ENCODE measurements at regions not wholly inside any gene's neighbourhood (a gene's known extent, or its start where the extent isn't known, plus 50 kb on each side); places are given as distances from the start of the nearest gene placed in this dataset.

- no peak overlapping the region for H3K9ac ChIP-seq
- H3K27ac ChIP-seq: no peak overlapping the region; a peak in 2 of 22 replicates
- no peak overlapping the region for H3K4me3 ChIP-seq
- no peak for TF ChIP-seq Cebpa-rat (IDR thresholded peaks at IDR 0.05)
- H3K4me2 ChIP-seq: peak overlapping the region in 1 of 11 experiments; percentile 6; a peak in 1 of 22 replicates
- no peaks in the 10 kb centered on the region; a peak in 2 of 22 replicates for H4K20me1 ChIP-seq
- peaks cover 10 to 52% (median 21%) of the 10 kb centered on the region in 10 experiments for H3K4me1 ChIP-seq
- H3K36me3 ChIP-seq: no peaks in the 10 kb centered on the region
- H3K9me3 ChIP-seq (replicated peaks in 1 of 11): peaks cover 0 to 9% (median 0%) of the 10 kb centered on the region in 11 experiments; a peak in 6 of 22 replicates
- no peaks in the 10 kb centered on the region for H3K27me3 ChIP-seq
Measured at GRCh38 chr6:170177772-170178560, 112.9 kb downstream of the DLL1 start.

- Histone ChIP-seq H3K4me2 (peak overlapping the region in 2 of 11 experiments; percentile 22 to 53; a peak in 3 of 22 replicates), H3K36me3 (no peaks in the 10 kb centered on the region), H4K20me1 (no peaks in the 10 kb centered on the region; a peak in 2 of 22 replicates), H3K4me1 (peaks cover 10 to 53% (median 21%) of the 10 kb centered on the region in 10 experiments), H3K27me3 (no peaks in the 10 kb centered on the region), H3K27ac (peak overlapping the region in 1 of 11 experiments; percentile 20; a peak in 4 of 22 replicates), H3K4me3 (no peak overlapping the region), H3K9me3 (replicated peaks in 1 of 11) (peaks cover 0 to 5% (median 3%) of the 10 kb centered on the region in 11 experiments; a peak in 8 of 22 replicates), H3K9ac (no peak overlapping the region)
- TF ChIP-seq Cebpa-rat (IDR thresholded peaks at IDR 0.05): no peak
Measured at GRCh38 chr6:170176898-170177771, 113.7 kb downstream of the DLL1 start.

- Histone ChIP-seq H3K27ac (peak overlapping the region in 1 of 11 experiments; percentile 20; a peak in 4 of 22 replicates), H3K36me3 (no peaks in the 10 kb centered on the region), H3K9me3 (replicated peaks in 1 of 11) (peaks cover 3 to 10% (median 6%) of the 10 kb centered on the region in 11 experiments), H3K9ac (no peak overlapping the region), H3K4me3 (no peak overlapping the region), H4K20me1 (no peaks in the 10 kb centered on the region; a peak in 2 of 22 replicates), H3K4me1 (peaks cover 10 to 53% (median 21%) of the 10 kb centered on the region in 10 experiments), H3K4me2 (peak overlapping the region in 2 of 11 experiments; percentile 22 to 53; a peak in 3 of 22 replicates), H3K27me3 (no peaks in the 10 kb centered on the region)
- TF ChIP-seq Cebpa-rat (IDR thresholded peaks at IDR 0.05): no peak
Measured at GRCh38 chr6:170176136-170176897, 114.6 kb downstream of the DLL1 start.

GRCh38 chr6:170175644-170176135 lies 115.2 kb downstream of the DLL1 start:
- peaks cover 10 to 53% (median 21%) of the 10 kb centered on the region in 10 experiments for H3K4me1 ChIP-seq
- no peak overlapping the region for H3K4me3 ChIP-seq
- H3K36me3 ChIP-seq: no peaks in the 10 kb centered on the region
- no peaks in the 10 kb centered on the region; a peak in 2 of 22 replicates for H4K20me1 ChIP-seq
- no peaks in the 10 kb centered on the region for H3K27me3 ChIP-seq
- peak overlapping the region; percentile 17 to 88 (median 56); a peak in 14 of 22 replicates for H3K4me2 ChIP-seq
- H3K9me3 ChIP-seq (replicated peaks in 1 of 11): peaks cover 9 to 16% (median 12%) of the 10 kb centered on the region in 11 experiments
- no peak for TF ChIP-seq Cebpa-rat (IDR thresholded peaks at IDR 0.05)
- peak overlapping the region in 2 of 11 experiments; percentile 86 to 94; a peak in 3 of 22 replicates for H3K27ac ChIP-seq
- no peak overlapping the region for H3K9ac ChIP-seq

GRCh38 chr6:170174771-170175643 lies 115.9 kb downstream of the DLL1 start:
- H3K9me3 ChIP-seq (replicated peaks in 1 of 11): peaks cover 14 to 23% (median 18%) of the 10 kb centered on the region in 11 experiments
- no peak for TF ChIP-seq Cebpa-rat (IDR thresholded peaks at IDR 0.05)
- H3K27me3 ChIP-seq: no peaks in the 10 kb centered on the region
- peaks cover 10 to 53% (median 21%) of the 10 kb centered on the region in 10 experiments for H3K4me1 ChIP-seq
- H3K9ac ChIP-seq: peak overlapping the region in 2 of 11 experiments; percentile 68 to 77; a peak in 3 of 22 replicates
- peak overlapping the region; percentile 17 to 88 (median 56) for H3K4me2 ChIP-seq
- no peaks in the 10 kb centered on the region for H3K36me3 ChIP-seq
- H3K27ac ChIP-seq: peak overlapping the region in 3 of 11 experiments; percentile 65 to 94 (median 86); a peak in 6 of 22 replicates
- H3K4me3 ChIP-seq: no peak overlapping the region
- no peaks in the 10 kb centered on the region; a peak in 2 of 22 replicates for H4K20me1 ChIP-seq

- Histone ChIP-seq H3K27ac (peak overlapping the region in 3 of 11 experiments; percentile 65 to 94 (median 86); a peak in 6 of 22 replicates), H3K4me3 (no peak overlapping the region), H4K20me1 (no peaks in the 10 kb centered on the region; a peak in 2 of 22 replicates), H3K9me3 (replicated peaks in 1 of 11) (peaks cover 18 to 29% (median 23%) of the 10 kb centered on the region in 11 experiments), H3K4me2 (peak overlapping the region; percentile 6 to 88 (median 56); a peak in 16 of 22 replicates), H3K4me1 (peaks cover 10 to 53% (median 20%) of the 10 kb centered on the region in 10 experiments), H3K36me3 (no peaks in the 10 kb centered on the region), H3K27me3 (no peaks in the 10 kb centered on the region), H3K9ac (peak overlapping the region in 3 of 11 experiments; percentile 52 to 77 (median 68); a peak in 5 of 22 replicates)
- TF ChIP-seq Cebpa-rat (IDR thresholded peaks at IDR 0.05): no peak
Measured at GRCh38 chr6:170174124-170174770, 116.6 kb downstream of the DLL1 start.
